CD4-positive, alpha-beta T cell treated with Interferon gamma for 1 hour (primary cell): ENCODE measurements at regions not wholly inside any gene's neighbourhood (a gene's known extent, or its start where the extent isn't known, plus 50 kb on each side); places are given as distances from the start of the nearest gene placed in this dataset.

Experiments
- DNase-seq: peaks from one replicate; pipeline ENCODE4 v3.0.0-alpha.2; 2020

GRCh38 chr17:77344038-77344437 lies 203.3 kb downstream of the SEC14L1 start:
- no peak for DNase-seq

GRCh38 chr17:77345260-77345910 lies 204.6 kb downstream of the SEC14L1 start:
- no peak for DNase-seq

GRCh38 chr17:77346765-77347164 lies 206.0 kb downstream of the SEC14L1 start:
- DNase-seq, result no peak

- no peak for DNase-seq
Measured at GRCh38 chr17:77347544-77347943, 206.8 kb downstream of the SEC14L1 start.

GRCh38 chr17:77349976-77350830 lies 209.4 kb downstream of the SEC14L1 start:
- no peak for DNase-seq

GRCh38 chr17:77352441-77352840 lies 211.7 kb downstream of the SEC14L1 start:
- no peak for DNase-seq

GRCh38 chr17:77352996-77353395 lies 212.2 kb downstream of the SEC14L1 start:
- no peak for DNase-seq

GRCh38 chr17:77353684-77354419 lies 213.1 kb downstream of the SEC14L1 start:
- DNase-seq, result no peak

- DNase-seq, result no peak
Measured at GRCh38 chr17:77354420-77354669, 213.6 kb downstream of the SEC14L1 start.

GRCh38 chr17:77354670-77355455 lies 214.1 kb downstream of the SEC14L1 start:
- no peak for DNase-seq

- no peak for DNase-seq
Measured at GRCh38 chr17:77356109-77356689, 215.4 kb downstream of the SEC14L1 start.

- DNase-seq, result no peak
Measured at GRCh38 chr17:77356690-77357201, 216.0 kb downstream of the SEC14L1 start.

- no peak for DNase-seq
Measured at GRCh38 chr17:77358801-77359200, 218.0 kb downstream of the SEC14L1 start.

- no peak for DNase-seq
Measured at GRCh38 chr17:77359236-77359635, 218.5 kb downstream of the SEC14L1 start.

GRCh38 chr17:77361986-77362620 lies 221.3 kb downstream of the SEC14L1 start:
- no peak for DNase-seq

- no peak for DNase-seq
Measured at GRCh38 chr17:77363821-77364361, 223.1 kb downstream of the SEC14L1 start.

- no peak for DNase-seq
Measured at GRCh38 chr17:77364381-77364911, 223.7 kb downstream of the SEC14L1 start.

- no peak for DNase-seq
Measured at GRCh38 chr17:77364941-77365583, 224.3 kb downstream of the SEC14L1 start.

- no peak for DNase-seq
Measured at GRCh38 chr17:77365584-77366186, 224.9 kb downstream of the SEC14L1 start.

GRCh38 chr17:77366206-77366557 lies 225.4 kb downstream of the SEC14L1 start:
- DNase-seq, result no peak
